ENCODE measurements at regions not wholly inside any gene's neighbourhood (a gene's known extent, or its start where the extent isn't known, plus 50 kb on each side); places are given as distances from the start of the nearest gene placed in this dataset.

DNA sequence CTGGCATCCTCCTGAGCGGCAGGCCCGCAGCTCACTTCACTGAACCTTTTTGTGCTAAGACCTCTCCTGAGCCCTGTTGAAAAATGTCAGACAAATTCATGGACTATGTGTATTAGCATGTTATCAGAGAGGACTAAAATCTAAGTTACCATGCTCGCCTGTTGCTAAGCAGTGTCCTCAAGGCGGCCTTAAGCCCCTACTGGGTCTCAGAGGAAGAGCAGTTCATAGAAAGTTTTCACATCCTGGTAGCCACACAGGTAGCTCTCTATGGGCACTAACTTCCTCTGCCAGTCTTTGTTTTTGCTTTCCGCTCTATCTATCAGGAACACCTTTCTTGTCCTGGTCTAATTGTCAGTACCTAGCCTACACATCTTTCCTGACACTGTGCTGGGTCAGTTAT lies 306.6 kb upstream of the MIS18BP1 start:
- TF ChIP-seq FOXM1 (IDR thresholded peaks at IDR 0.05; ENCODE audit: borderline replicate concordance, low read depth) (no peak), EGR1 (IDR thresholded peaks at IDR 0.05) (no peak), RAD21 (IDR thresholded peaks at IDR 0.05; ENCODE audit: low read depth) (no peak), NFIC (IDR thresholded peaks at IDR 0.05) (no peak), EP300 (IDR thresholded peaks at IDR 0.05; ENCODE audit: borderline replicate concordance) (no peak), TAF1 (IDR thresholded peaks at IDR 0.05; ENCODE audit: low read depth) (no peak)

DNA sequence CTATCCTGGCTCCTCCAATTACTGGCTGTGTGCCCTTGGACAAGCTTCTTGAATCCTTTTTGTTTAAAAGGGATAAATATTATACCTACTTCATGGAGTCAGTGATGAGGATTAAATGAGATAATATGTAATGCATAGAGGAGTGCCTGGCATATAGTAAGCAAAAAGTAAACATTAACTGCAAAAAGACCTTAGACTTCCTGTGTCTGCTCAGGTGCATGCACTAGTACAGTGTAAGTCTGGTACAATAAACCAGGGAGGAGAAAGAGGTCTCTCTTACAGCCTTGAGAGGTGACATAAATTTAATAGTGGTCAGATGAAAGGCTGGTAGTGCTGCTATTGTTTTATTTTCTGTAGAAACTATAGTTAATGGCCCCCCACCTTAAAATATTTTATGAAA lies 305.2 kb upstream of the MIS18BP1 start:
- TF ChIP-seq, protein P1, sequence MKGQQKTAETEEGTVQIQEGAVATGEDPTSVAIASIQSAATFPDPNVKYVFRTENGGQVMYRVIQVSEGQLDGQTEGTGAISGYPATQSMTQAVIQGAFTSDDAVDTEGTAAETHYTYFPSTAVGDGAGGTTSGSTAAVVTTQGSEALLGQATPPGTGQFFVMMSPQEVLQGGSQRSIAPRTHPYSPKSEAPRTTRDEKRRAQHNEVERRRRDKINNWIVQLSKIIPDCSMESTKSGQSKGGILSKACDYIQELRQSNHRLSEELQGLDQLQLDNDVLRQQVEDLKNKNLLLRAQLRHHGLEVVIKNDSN (IDR thresholded peaks at IDR 0.05) = no peak
- TF ChIP-seq ZBTB7A (IDR thresholded peaks at IDR 0.05; ENCODE audit: low read depth) (no peak), TAF1 (IDR thresholded peaks at IDR 0.05; ENCODE audit: low read depth) (no peak), NFIC (IDR thresholded peaks at IDR 0.05) (no peak), CREB1 (IDR thresholded peaks at IDR 0.05; ENCODE audit: low read depth) (no peak), TEAD4 (IDR thresholded peaks at IDR 0.05) (no peak), CEBPB (IDR thresholded peaks at IDR 0.05) (no peak), RAD21 (IDR thresholded peaks at IDR 0.05; ENCODE audit: low read depth) (no peak), YY1 (IDR thresholded peaks at IDR 0.05; ENCODE audit: low read depth) (no peak), TCF12 (IDR thresholded peaks at IDR 0.05; ENCODE audit: low read depth) (no peak), FOXM1 (IDR thresholded peaks at IDR 0.05; ENCODE audit: borderline replicate concordance, low read depth) (no peak), EP300 (IDR thresholded peaks at IDR 0.05; ENCODE audit: borderline replicate concordance) (no peak), EGR1 (IDR thresholded peaks at IDR 0.05) (no peak)
- TF ChIP-seq, protein P2, sequence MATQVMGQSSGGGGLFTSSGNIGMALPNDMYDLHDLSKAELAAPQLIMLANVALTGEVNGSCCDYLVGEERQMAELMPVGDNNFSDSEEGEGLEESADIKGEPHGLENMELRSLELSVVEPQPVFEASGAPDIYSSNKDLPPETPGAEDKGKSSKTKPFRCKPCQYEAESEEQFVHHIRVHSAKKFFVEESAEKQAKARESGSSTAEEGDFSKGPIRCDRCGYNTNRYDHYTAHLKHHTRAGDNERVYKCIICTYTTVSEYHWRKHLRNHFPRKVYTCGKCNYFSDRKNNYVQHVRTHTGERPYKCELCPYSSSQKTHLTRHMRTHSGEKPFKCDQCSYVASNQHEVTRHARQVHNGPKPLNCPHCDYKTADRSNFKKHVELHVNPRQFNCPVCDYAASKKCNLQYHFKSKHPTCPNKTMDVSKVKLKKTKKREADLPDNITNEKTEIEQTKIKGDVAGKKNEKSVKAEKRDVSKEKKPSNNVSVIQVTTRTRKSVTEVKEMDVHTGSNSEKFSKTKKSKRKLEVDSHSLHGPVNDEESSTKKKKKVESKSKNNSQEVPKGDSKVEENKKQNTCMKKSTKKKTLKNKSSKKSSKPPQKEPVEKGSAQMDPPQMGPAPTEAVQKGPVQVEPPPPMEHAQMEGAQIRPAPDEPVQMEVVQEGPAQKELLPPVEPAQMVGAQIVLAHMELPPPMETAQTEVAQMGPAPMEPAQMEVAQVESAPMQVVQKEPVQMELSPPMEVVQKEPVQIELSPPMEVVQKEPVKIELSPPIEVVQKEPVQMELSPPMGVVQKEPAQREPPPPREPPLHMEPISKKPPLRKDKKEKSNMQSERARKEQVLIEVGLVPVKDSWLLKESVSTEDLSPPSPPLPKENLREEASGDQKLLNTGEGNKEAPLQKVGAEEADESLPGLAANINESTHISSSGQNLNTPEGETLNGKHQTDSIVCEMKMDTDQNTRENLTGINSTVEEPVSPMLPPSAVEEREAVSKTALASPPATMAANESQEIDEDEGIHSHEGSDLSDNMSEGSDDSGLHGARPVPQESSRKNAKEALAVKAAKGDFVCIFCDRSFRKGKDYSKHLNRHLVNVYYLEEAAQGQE (IDR thresholded peaks at IDR 0.05; ENCODE audit: low read depth) = no peak
- TF ChIP-seq, protein P3, sequence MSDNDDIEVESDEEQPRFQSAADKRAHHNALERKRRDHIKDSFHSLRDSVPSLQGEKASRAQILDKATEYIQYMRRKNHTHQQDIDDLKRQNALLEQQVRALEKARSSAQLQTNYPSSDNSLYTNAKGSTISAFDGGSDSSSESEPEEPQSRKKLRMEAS (IDR thresholded peaks at IDR 0.05) = no peak

DNA sequence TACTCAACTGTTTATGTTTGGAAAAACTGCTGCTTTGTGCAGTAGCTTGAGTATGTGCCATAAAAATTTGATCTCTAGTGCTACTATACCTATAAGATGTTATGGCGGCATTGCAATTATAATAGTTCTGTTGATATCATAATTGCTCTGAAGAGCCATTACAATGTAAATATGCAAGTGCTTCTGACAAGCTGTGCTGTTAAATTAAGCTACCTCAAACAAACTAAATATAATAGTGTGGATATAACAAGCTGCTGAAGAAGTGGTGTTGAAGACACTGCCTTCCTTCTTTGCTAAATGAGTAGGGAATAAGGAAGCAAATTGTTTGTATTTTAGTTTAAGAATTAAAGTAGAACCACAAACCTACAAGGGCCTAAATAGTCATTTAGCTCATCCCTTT lies 301.0 kb upstream of the MIS18BP1 start:
- TF ChIP-seq NFIC (IDR thresholded peaks at IDR 0.05) (no peak), TEAD4 (IDR thresholded peaks at IDR 0.05) (no peak), ZBTB7A (IDR thresholded peaks at IDR 0.05; ENCODE audit: low read depth) (no peak), EGR1 (IDR thresholded peaks at IDR 0.05) (no peak), RAD21 (IDR thresholded peaks at IDR 0.05; ENCODE audit: low read depth) (no peak), YY1 (IDR thresholded peaks at IDR 0.05; ENCODE audit: low read depth) (no peak), FOXM1 (IDR thresholded peaks at IDR 0.05; ENCODE audit: borderline replicate concordance, low read depth) (no peak), CREB1 (IDR thresholded peaks at IDR 0.05; ENCODE audit: low read depth) (no peak), TCF12 (IDR thresholded peaks at IDR 0.05; ENCODE audit: low read depth) (no peak), TAF1 (IDR thresholded peaks at IDR 0.05; ENCODE audit: low read depth) (no peak), EP300 (IDR thresholded peaks at IDR 0.05; ENCODE audit: borderline replicate concordance) (no peak), CEBPB (IDR thresholded peaks at IDR 0.05) (no peak)
- TF ChIP-seq, protein P1 (IDR thresholded peaks at IDR 0.05) = no peak
- TF ChIP-seq, protein P2 (IDR thresholded peaks at IDR 0.05; ENCODE audit: low read depth) = no peak
- TF ChIP-seq, protein P3 (IDR thresholded peaks at IDR 0.05) = no peak

DNA sequence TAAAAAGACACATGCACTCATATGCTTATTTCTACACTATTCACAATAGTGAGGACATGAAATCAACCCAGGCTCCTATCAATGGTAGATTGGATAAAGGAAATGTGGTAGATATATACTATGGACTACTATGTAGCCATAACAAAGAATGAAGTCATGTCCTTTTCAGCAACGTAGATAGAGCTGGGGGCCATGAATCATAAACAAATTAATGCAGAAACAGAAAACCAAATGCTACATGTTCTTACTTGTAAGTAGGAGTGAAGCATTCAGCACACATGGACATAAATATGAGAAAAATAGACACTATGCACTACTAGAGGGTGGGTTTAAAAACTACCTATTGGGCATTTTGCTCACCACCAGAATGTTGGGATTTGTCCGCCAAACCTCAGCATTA lies 278.0 kb upstream of the MIS18BP1 start:
- TF ChIP-seq CEBPB (IDR thresholded peaks at IDR 0.05) = no peak

DNA sequence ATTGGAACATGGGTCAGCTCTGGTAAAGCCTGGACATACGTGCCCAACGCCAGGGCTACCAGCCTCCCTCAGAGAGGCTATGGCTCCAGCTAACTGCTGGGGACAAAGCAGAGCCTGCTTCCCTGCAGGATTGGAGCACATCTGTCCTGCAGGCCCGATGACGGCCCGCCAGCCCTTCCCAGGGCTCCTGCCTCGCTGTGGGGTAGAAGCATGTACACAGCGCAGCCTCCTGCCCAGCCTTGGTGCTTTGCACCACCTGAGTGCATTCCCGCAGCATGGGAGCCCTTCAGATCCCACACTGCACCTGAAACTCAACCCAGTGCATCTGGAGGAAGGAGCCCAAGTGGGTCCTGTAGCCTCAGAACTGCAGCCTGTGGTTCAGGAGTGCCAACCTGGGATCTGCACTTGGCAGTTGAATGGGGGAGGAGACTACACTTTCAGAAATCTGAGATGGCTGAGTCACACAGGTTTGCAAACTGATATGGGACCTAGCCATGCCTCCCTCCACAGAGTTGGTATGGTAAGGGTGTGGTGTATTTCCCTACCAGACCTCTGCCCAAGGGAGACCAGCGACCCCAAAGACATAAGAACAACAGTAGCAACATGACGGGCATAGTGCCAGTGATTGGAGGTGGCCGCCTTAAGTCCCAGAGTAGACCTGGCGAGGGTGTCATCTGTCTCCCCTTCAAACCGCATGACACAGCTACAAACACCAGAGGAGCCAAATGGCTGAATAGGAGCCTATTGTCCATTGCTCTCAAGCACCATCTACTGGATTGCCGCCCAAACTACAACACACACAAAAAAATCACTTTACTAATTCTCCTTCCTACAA lies 273.9 kb upstream of the MIS18BP1 start:
- TF ChIP-seq NFIC (IDR thresholded peaks at IDR 0.05) = no peak
- TF ChIP-seq YY1 (IDR thresholded peaks at IDR 0.05; ENCODE audit: low read depth) = 0 out of 2 replicates have a peak, but pooled peaks have one; percentile 43
- TF ChIP-seq RAD21 (IDR thresholded peaks at IDR 0.05; ENCODE audit: low read depth) = peak; percentile 76

DNA sequence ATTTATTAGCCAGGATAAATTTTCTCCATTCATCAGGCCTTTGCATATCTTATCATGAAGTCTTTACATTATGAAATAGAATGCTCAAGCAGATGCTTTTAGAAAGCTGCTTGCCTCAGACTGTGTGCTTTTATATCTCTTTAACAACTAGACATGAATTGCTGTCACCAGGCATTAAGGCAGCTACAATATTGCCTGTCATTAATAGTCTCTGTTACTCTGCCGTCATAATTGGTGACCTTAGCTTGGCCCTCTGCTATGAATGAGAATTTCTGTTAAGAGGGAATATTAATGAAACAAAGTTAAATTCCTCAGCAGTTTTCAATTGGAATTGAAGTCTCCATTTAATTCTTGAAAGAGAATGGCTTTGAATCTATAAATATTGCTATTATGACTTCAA lies 266.8 kb upstream of the MIS18BP1 start:
- no peak for TF ChIP-seq ZBTB7A (IDR thresholded peaks at IDR 0.05; ENCODE audit: low read depth)
- no peak for TF ChIP-seq CREB1 (IDR thresholded peaks at IDR 0.05; ENCODE audit: low read depth)
- no peak for TF ChIP-seq EGR1 (IDR thresholded peaks at IDR 0.05)
- no peak for TF ChIP-seq EP300 (IDR thresholded peaks at IDR 0.05; ENCODE audit: borderline replicate concordance)
- no peak for TF ChIP-seq RAD21 (IDR thresholded peaks at IDR 0.05; ENCODE audit: low read depth)
- no peak for TF ChIP-seq CEBPB (IDR thresholded peaks at IDR 0.05)
- TF ChIP-seq FOXM1 (IDR thresholded peaks at IDR 0.05; ENCODE audit: borderline replicate concordance, low read depth) = no peak
- TF ChIP-seq, protein P3 (IDR thresholded peaks at IDR 0.05) = no peak
- TF ChIP-seq TAF1 (IDR thresholded peaks at IDR 0.05; ENCODE audit: low read depth) = no peak
- no peak for TF ChIP-seq YY1 (IDR thresholded peaks at IDR 0.05; ENCODE audit: low read depth)
- TF ChIP-seq NFIC (IDR thresholded peaks at IDR 0.05) = no peak
- no peak for TF ChIP-seq TCF12 (IDR thresholded peaks at IDR 0.05; ENCODE audit: low read depth)
- TF ChIP-seq, protein P1 (IDR thresholded peaks at IDR 0.05) = no peak
- TF ChIP-seq TEAD4 (IDR thresholded peaks at IDR 0.05) = no peak
- TF ChIP-seq, protein P2 (IDR thresholded peaks at IDR 0.05; ENCODE audit: low read depth) = no peak
